ENCODE measurements at regions not wholly inside any gene's neighbourhood (a gene's known extent, or its start where the extent isn't known, plus 50 kb on each side); places are given as distances from the start of the nearest gene placed in this dataset.
"Not testable (repeated sequence)": the region's sequence is repeated elsewhere in the genome, so short reads cannot be mapped to it uniquely, and the experiment has no call there.

DNA sequence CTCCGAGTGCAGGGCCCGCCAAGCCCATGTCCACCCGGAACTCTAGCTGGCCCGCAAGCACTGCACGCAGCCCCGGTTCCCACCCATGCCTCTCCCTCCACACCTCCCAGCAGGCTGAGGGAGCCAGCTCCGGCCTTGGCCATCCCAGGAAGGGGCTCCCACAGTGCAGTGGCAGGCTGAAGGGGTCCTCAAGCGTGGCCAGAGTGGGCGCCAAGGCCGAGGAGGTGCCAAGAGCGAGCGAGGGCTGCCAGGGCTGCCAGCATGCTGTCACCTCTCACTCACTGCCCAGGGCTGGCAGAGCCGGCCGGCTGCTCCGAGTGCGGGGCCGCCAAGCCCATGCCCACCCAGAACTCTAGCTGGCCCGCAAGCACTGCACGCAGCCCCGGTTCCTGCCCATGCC lies 75.5 kb upstream of the TBC1D5 start:
- DNase-seq (ENCODE audit: low spot score in 2 of 2); FAIRE-seq: not testable (repeated sequence)

DNA sequence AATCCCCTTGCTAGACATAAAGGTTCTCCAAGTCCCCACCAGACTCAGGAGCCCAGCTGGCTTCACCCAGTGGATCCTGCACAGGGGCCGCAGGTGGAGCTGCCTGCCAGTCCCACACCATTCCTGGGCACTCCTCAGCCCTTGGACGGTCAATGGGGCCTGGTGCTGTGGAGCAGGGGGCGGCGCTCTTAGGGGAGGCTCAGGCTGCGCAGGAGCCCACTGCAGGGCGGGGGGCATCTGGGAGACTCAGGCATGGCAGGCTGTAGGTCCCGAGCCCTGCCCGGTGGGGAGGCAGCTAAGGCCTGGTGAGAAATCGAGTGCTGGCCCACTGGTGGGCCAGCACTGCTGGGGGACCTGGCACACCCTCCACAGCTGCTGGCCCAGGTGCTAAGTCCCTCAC lies 75.1 kb upstream of the TBC1D5 start:
- FAIRE-seq (no peak), DNase-seq (ENCODE audit: low spot score in 2 of 2) (no peak)

DNA sequence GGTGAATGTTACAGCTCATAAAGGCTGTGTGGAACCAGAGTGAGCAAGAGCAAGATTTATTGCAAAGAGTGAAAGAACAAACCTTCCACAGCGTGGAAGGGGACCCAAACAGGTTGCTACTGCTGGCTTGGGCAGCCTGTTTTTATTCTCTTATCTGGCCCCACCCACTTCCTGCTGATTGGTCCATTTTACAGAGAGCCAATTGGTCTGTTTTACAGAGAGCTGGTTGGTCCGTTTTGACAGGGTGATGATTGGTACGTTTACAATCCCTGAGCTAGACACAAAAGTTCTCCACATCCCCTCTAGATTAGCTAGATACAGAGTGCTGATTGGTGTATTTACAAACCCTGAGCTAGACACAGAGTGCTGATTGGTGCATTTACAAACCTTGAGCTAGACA lies 74.4 kb upstream of the TBC1D5 start:
- not testable (repeated sequence) for FAIRE-seq; DNase-seq (ENCODE audit: low spot score in 2 of 2)

DNA sequence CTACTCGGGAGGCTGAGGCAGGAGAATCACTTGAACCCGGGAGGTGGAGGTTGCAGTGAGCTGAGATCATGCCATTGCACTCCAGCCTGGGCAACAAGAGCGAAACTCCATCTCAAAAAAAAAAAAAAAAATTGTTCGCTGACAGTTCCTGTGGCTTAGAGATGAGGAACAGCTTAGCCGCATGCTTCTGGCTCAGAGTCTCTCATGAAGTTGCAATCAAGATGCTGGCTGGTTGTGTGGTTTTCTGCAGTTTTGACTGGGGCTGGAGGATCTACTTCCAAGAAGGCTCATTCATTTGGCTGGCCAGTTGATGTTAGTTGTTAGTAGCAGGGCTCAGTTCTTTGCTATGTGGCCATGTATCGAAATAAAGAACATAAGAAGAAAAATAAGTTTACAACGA lies 69.9 kb upstream of the TBC1D5 start:
- not testable (repeated sequence) for DNase-seq (ENCODE audit: low spot score in 2 of 2); FAIRE-seq

DNA sequence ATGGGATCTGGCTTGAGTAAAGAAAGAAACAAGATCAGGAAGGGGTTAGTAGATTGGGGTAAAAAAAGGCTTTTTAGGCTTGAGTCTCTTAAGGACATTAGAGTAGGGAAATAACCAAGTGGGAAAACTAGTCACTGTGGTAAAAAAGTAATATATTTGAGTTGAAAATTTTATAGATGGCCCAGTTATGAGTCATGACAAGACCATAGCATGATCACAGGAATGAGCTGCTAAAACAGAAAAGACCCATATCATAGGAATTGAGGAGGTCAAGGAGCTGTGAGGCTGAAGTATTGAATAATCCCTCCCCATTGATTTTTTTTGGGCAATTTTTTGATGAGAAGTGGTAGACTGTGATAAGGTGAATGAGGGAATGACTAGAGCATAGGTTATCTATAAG lies 69.2 kb upstream of the TBC1D5 start:
- no peak for DNase-seq (ENCODE audit: low spot score in 2 of 2)
- no peak for FAIRE-seq

DNA sequence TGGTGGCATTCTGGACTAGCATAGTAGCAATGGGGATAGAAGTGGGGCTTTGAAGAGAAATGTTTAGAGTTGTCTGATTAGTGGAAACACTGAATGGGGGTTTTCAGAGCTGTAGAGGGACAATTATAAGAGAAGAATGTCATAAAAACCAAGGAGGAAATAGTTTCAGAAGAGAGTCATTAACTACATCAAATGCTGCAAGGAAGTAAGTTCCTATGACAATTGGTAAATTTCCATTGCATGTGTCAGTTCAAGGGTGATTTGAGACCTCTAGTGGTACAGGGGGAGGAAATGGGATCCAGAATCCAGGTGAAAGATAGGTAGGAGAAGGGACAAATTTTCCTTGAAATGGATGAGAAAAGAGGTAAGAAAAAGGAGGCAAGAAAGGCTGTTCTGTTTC lies 68.3 kb upstream of the TBC1D5 start:
- FAIRE-seq, result no peak
- DNase-seq (ENCODE audit: low spot score in 2 of 2), result no peak

DNA sequence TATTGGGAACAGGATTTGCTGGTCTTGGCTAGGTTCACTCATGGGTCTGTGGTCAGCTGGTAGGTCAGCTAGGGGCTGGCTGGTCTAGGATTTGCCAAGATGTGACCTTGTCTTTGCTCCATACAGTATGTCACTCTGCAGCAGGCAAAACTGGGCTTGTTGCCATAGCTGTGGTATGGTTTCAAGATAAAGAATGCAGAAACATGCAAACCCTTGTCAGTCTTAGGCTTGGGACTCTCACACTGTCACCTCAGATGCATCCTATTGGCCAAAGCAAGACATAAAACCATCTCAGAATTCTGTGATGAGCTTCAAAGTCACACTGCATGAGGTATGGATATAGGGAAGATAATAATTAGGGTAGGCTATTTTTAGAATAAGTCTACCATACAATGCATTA lies 66.6 kb upstream of the TBC1D5 start:
- DNase-seq (ENCODE audit: low spot score in 2 of 2) (no peak), FAIRE-seq (no peak)

DNA sequence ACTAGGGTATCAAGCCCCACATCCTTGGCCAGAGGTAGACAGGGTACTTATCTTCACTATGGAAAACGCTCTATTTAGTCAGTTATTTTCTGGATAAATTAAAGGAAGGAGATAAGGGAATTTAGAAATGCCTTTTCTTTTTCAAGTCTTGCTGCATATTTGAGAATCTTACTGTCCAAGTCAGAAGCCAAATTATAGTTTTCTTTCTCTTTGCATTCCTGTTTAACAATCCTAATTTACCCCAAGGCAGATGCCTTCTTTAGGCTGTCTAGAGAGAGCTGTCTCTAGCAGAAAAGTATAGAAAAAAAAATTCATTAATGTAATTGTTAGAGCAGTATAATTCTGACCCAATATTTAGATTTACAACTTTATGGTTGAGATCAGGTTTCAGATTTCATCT lies 64.4 kb upstream of the TBC1D5 start:
- no peak for FAIRE-seq
- DNase-seq (ENCODE audit: low spot score in 2 of 2), result no peak

DNA sequence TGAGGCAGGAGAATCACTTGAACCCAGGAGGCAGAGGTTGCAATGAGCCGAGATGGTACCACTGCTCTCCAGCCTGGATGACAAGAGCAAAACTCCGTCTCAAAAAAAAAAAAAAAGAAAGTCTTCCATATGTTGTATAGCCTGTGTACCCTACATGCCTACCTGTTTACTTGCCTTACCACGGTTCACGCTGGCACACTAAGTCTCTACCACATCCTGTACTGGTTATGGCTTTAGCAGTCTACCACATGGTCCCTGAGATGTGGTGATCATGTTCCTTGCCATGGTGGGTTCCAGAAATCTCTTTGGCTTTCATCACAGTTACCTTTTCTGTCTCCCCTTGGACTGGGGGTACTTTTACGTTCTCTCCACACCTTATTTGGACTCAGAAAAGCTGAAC lies 63.8 kb upstream of the TBC1D5 start:
- DNase-seq (ENCODE audit: low spot score in 2 of 2) (no peak), FAIRE-seq (no peak)

DNA sequence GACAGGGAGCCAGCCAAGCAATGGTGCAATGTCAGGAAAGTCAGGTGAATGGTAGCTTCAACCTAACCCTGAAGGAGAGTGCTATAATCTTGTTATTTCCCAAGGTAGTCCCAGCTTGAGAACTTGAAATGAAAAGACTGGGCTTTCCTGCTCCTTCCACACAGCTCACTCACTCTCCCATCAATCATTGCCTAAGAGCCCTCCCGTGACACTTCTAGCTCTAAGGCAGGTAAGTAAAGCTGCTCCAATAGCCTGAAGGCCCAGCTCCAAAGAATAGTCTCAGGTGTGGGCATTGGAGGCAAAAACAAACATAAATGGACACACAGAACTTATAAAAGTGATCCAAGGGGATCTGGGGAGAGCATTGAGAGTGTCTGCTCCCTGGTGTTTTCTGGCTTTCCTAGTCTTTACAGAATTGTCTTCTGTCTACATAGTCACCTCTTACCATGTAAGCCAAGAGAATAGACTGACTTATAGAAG lies 63.1 kb upstream of the TBC1D5 start:
- FAIRE-seq, result no peak
- DNase-seq (ENCODE audit: low spot score in 2 of 2), result no peak

DNA sequence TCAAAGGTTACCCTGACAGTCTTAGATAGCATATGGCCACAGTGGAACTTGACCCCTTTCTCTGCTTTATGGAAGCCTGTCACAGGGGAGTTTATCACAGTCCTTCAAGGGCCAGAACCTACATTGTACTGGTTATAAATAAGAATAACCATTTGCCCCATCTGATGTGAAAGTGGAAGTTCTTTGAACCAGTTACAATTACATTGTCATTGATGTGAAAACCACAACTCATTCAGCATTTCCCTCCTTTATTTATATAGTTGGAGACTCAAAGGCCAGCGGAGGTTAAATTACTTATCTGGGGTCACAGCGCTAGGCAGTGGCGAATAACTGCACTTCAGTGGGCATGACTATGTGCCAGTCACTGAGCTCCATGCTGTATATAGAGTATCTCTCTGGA lies 60.5 kb upstream of the TBC1D5 start:
- FAIRE-seq, result no peak
- DNase-seq (ENCODE audit: low spot score in 2 of 2), result no peak

DNA sequence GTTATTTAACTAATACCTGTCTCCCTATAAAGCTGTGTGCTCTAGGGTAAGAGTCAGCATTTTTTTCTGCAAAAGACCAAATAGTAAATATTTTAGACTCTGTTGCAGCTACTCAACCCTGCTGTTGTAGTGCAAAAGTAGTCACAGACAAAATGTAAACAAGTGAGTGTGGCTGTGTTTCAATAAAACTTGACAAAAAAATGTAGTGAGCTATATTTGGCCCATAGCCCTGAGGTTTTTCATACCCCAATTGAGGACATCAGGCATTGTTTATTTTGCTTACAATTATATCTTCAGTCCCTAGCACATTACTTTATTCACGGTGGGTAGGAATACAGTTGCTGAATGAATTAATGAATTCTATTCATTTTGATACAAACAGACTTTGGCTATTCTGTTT lies 58.7 kb upstream of the TBC1D5 start:
- FAIRE-seq (no peak), DNase-seq (ENCODE audit: low spot score in 2 of 2) (no peak)

DNA sequence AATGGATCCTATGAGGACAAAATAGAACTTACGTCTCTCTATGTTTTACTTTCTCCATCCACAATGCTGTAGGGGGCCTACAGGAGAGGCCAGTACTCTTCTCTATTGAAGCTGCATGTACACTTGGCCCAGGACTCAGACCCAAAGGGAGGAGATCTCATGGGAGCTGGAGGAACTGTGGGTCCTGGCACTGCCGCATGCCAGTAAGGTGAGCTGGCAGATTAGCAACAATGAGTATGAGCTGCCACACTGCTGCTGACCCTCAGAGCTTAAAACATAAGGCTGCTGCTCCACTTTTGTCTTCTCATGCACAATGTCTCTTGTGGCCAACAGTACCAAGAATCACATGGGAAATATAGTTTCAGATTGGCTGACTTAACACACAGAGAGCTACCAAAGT lies 57.8 kb upstream of the TBC1D5 start:
- FAIRE-seq, result no peak
- no peak for DNase-seq (ENCODE audit: low spot score in 2 of 2)

DNA sequence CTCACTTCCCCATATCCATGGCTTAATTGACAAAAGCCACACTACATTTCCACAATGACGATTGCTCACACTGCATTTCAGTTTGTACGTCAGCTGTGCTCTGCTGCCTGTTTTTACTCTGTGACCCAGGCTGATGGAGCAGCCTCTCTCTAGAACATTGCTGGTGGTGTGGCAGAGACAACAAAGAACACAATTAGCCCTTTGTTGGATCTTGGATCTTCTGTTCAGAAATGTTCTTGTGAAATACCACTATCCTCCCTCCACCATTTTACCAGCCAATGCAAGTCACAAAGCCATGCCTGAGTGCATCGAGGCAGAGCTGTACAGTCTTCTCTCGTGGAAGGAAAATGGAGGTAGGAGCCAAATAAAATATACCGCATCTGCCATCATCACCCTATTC lies 56.9 kb upstream of the TBC1D5 start:
- FAIRE-seq (no peak), DNase-seq (ENCODE audit: low spot score in 2 of 2) (no peak)

DNA sequence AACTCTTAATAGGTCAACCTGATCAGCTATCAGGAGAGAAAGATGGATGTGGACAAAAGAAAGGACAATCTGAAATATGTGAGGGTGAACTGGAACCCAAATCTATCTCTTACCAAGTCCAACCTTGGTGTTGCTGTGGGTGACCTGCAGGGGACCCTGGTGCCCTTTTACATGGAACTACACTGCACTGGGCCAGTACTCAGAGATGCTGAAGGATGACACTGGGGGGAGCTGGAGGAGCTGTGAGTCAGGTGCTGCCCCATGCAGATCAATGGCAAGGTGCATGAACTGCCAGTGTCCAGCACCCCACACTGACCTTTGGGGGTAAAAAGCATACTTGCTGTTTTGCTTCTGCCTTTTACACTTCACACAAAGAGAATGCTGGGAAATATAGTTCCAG lies 55.6 kb upstream of the TBC1D5 start:
- DNase-seq (ENCODE audit: low spot score in 2 of 2) (no peak), FAIRE-seq (no peak)

DNA sequence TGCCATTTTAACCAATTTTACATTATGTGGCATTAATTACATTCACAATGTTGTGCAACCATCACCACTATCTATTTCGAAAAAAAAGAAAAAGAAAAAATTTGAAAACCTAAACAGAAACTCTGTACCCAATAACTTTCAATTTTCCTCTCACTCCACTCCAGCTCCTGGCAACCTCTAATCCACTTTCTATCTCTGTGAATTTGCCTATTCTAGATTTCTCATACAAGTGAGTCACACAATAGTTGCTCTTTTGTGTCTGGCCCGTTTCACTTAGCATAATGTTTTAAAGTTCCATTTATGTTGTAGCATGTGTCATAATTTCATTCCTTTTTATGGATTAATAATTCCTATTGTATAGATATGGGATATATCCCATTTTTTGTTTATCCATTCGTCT lies 53.3 kb upstream of the TBC1D5 start:
- no peak for FAIRE-seq
- DNase-seq (ENCODE audit: low spot score in 2 of 2), result no peak

DNA sequence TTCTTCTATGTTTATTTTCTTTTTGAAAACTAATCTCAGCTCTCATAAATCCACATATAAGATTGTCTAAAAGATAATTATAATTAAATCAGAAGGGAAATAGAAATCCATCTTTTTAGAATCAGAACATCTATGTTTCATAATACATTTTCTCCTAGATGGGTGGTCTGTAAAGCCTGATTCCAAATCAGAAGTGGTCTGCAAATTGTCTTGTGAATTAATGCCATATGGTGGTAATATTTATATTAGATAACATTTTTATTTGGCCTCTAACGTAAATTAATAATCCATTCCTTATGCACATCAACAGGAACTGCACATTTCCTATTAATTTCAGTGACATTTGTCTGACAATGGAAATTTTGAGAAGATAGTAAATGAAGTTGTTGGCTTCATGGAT lies 52.8 kb upstream of the TBC1D5 start:
- no peak for FAIRE-seq
- DNase-seq (ENCODE audit: low spot score in 2 of 2), result no peak

DNA sequence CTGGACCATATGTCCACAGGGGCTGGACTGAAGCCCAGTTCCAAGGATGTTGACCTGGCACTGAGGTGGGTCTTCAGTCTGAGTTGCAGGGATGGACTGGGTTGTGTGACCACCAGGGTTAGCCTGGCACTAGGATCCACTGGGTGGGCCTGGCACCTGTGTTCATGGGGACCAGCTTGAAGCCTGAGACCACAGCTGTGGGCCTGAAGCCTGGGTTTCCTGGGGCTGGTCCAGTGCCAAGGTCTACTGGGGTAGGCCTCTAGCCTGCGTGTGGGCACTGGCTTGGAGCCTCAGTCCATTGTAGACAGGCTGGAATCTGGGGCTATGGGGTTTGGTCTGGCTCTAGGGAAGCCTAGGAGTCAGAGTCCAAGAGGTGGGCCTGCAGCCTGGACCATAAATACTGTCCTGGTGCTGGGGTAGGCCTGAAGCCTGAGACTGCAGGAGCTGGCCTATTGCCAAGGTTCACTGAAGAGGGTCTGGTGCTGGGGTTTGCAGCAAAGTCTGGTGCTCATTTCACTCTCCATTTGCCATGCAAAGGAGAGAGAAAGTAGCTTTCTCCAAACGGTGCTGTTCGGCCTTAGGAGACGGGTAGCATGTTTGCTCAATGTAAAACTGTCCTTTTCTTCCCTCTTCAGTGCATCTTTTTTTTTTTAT lies 51.2 kb upstream of the TBC1D5 start:
- DNase-seq (ENCODE audit: low spot score in 2 of 2) (no peak), FAIRE-seq (no peak)

Data from frontal cortex (tissue), 3 donors.